Cardiac septum (tissue), 1 donor: ENCODE measurements at regions not wholly inside any gene's neighbourhood (a gene's known extent, or its start where the extent isn't known, plus 50 kb on each side); places are given as distances from the start of the nearest gene placed in this dataset.
A peak's percentile ranks its signal among the peaks of the same experiment; 100 is the strongest.

Experiments used
- DNase-seq: peaks from one replicate; pipeline ENCODE4 v3.0.0-alpha.2; 2020; ENCODE audit warnings: low spot score
- intact Hi-C: fragments of 100-400 bp; cut with DNase I; formaldehyde crosslinking; loops from one replicate; pipeline ENCODE4 v1.14.0; 2022
- donor health status: DM: no; HTN: no; CAD: no.

DNA sequence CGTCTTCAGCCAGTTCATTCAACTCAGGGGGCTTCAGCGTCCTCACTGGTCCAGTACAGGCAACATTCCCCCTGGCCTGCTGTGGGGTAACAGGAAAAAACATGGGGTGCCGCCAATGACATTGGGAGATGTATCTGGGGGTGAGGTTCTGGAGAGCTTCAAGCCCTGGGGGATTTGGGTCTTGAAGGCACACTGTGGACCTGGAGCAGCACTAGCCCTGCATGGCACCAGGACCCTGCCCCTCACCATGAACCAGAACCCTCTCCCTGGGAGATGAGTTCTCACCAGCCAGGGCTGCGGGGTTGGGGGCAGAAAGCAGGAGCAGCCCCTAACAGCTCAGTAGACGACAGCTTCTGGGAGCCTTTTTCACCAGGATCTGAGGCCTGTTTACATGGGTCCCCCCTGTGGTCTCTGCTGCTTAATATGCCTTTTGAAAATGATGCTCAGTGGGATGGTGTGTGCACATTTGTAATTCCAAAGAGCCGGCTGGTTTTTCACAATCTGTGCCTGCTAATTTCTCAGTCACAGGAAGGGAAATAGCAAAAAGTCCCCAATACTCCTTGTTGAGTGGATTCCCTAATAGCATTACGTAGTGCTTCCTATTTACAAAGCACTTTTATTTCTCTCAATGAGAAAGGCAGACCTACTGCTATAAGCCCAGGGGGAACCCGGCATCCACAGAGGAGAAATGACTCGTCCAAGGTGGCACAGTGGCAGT, 509.5 kb downstream of the RPS24 start:
- intact Hi-C loops = loop anchor here (10.0 kb wide), 3 partner anchors 92 to 212 kb away; no protein-coding TSS in a partner anchor

GRCh38 chr10:78543749-78544362, 510.2 kb downstream of the RPS24 start:
- DNase-seq = peak; percentile 79
- intact Hi-C loops = loop anchor here (10.0 kb wide), 3 partner anchors 91 to 211 kb away; no protein-coding TSS in a partner anchor

More for the DNA sequence above, 509.5 kb downstream of the RPS24 start:
- DNase-seq = no peak

GRCh38 chr10:78544423-78545090, 510.9 kb downstream of the RPS24 start:
- DNase-seq = no peak
- intact Hi-C loops = loop anchor here (10.0 kb wide), 3 partner anchors 90 to 210 kb away; no protein-coding TSS in a partner anchor

DNA sequence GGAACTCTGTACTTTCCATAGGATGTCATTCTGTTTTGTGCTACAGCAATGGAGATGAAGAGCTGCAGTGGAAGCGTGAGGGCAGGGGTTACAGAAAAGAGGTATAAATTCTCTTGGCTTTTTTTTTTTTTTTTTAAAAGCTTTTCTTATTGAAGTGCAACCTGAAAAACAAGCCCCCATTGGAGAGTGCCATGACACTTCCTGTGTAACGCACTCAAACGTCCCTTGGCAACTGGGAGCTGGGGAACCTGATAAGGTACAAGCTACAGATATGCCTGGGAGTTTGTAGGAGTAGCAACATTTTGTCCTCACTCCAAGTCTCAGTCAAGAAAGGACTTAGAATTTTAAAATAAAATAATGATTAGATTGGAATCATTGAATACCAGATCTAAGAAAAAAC, 512.1 kb downstream of the RPS24 start:
- intact Hi-C loops = loop anchor here (10.0 kb wide), 3 partner anchors 89 to 211 kb away; no protein-coding TSS in a partner anchor
- no peak for DNase-seq

DNA sequence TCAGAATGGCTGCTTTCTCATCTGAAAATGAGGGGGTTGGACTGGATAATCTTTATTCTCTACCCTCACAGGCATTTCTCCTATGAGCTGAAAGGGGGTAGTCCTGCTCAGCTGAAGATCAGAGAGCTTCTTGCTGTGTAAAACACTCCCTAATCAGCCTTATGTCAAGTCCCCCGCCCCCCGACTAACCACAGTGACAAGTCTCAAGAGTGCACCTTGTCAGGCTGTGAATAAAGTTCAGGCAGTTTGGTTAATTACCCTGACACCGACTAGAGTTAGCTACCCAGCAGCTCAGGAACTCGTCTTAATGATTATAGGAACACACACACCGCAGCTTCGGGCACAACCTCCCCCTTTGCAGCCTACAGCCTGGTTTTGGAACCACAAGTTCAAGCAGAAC, 513.7 kb downstream of the RPS24 start:
- no peak for DNase-seq
- intact Hi-C loops = loop anchor here (10.0 kb wide), 3 partner anchors 87 to 213 kb away; no protein-coding TSS in a partner anchor

DNA sequence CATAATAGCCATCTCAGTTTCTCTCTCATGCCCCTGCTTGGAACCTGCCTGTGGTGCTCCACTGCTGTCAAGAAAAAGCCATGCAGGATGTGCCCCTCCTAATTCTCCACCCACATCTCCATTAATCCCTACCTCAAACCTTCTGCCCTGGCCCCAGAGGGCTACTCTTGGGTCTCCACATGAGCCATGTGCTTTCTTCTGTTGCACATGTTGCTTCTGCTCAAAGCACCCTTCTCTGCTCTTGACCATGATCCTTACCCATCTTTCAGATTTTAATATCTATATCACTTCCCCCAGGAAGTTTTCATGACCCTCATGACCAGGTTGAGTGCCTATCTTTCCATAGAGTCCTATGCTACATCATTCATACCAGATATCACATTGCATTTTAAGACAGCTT, 514.2 kb downstream of the RPS24 start:
- no peak for DNase-seq
- intact Hi-C loops = loop anchor here (10.0 kb wide), 3 partner anchors 87 to 213 kb away; no protein-coding TSS in a partner anchor

GRCh38 chr10:78548369-78548768, 514.7 kb downstream of the RPS24 start:
- no peak for DNase-seq
- intact Hi-C loops = loop anchor here (10.0 kb wide), 3 partner anchors 86 to 214 kb away; no protein-coding TSS in a partner anchor

- no peak for DNase-seq
- intact Hi-C loops = loop anchor here (10.0 kb wide), 3 partner anchors 85 to 215 kb away; no protein-coding TSS in a partner anchor
Observed at GRCh38 chr10:78549140-78549935, 515.7 kb downstream of the RPS24 start.

GRCh38 chr10:78550090-78550489, 516.4 kb downstream of the RPS24 start:
- intact Hi-C loops = no loop called here
- no peak for DNase-seq

DNA sequence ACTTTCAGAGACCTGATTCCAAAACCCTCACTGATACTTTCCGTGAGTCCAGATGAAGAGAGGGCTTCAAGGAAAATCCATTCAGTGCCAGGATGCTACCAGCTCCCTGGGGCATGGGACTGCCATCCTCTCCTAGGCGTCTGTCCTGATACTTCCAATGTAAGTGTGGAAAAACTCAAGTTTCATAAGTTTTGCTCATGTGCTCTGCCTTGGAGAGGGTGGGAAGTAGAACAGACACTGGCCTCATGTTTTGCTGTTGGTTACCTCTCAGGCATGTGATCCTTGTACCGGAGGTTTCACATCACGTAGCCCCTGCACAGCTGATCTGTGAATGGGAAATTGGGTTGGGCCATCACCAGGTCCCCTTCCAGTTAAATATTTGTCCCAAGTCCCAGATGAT, 517.1 kb downstream of the RPS24 start:
- intact Hi-C loops = no loop called here
- no peak for DNase-seq

DNA sequence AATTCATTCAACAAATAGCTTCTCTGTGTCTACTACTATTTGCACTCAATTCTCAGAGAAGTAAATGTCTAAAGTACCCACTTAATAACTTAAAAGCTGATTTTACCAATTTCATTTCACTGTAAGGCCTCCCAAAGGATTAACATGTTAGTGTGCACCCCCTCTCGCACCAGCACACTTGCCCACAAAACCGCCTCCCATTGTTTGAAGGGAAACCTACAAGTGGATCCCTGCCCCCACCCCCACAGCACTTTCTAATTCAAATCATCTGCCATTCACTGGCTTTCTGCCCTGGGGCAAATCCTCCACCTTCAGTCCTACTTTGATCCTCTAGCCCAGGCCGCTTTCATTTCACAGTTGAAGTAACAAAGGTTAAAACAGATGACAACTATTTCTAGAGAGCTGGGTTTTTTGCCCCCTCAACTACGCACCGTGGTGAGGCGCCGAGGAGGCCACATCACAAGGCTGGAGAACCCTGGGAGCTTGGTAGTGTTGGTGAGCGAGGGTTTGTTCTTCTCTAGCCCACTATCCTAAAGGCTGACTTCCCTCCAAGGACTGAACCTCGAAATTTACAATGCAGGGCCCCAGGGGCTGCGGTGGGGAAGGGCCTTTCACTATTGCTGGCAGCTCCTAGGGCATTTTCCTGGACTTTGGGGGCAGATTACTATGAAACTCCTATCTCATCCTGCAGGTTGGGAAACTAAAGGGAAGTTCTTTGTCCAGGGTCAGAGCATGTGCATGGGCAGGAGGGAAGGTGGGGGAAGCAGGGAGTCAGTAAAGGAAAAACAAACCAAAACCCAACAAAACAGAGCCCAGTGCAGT, 517.4 kb upstream of the ZMIZ1 start:
- intact Hi-C loops = no loop called here
- no peak for DNase-seq

DNA sequence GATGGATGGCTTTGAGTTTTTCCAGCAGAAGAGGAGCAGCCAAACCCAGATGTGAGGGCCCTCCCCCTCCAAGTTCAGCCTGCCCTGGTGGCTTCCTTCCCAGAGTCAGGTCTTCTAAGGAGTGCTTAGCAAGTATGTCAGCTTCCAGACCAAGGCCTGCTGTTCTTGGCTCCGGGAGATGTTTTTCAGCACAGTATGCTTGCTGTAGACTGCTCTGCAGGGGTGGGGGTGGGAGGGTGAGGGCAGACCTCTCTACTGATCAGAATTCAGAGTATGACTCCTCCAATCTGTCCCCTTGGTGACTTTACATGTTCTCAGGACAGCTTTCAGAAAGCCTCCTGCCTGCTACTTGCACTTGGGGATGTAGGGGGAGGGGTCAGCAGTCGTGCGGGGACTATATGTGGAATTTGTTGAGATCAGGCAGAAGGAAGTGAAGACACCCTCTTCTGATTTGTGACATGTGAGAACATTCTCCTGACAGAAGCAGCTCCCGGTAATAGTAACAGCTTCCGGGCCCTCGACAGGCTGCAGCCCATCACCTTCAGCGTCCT, 516.4 kb upstream of the ZMIZ1 start:
- intact Hi-C loops = no loop called here
- no peak for DNase-seq

- DNase-seq = no peak
- intact Hi-C loops = no loop called here
Observed at GRCh38 chr10:78553792-78554191, 515.0 kb upstream of the ZMIZ1 start.

- DNase-seq = no peak
- intact Hi-C loops = no loop called here
Observed at GRCh38 chr10:78555128-78555527, 513.6 kb upstream of the ZMIZ1 start.

DNA sequence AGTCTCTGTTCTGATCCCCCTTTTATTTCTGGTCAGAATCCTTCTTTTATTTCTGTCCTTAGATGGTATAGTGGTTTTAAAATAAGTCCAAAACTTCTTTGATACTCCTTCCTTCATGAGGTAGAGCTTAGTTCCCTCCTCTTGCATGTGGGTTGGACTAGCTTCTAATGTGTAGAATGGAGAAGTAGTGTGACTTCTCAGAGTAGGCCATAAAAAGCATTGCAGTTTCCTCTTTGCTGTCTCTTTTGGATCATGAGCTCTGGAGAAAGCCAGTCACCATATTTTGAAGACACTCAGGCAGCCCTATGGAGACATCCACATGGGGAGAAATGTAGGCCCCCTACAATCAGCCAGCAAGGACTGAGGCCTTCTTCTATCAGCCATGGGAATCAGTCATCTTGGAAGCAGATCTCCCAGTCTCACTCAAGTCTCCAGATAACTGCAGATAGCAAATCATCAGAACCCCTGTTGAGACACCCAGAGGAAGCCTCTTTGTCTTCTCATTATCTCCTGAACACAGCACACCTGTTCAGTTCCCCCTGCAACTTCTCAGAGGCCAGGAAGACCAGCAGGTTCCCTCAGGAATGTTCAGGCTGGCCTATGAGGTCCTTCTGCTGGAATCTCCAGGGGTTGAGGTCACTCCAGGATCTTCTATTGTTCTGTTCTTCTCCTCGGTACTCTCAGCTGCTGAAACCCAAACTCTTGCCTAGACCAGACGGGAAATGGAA, 511.9 kb upstream of the ZMIZ1 start:
- DNase-seq = no peak
- intact Hi-C loops = no loop called here

GRCh38 chr10:78557433-78557925, 511.3 kb upstream of the ZMIZ1 start:
- DNase-seq = no peak
- intact Hi-C loops = no loop called here

DNA sequence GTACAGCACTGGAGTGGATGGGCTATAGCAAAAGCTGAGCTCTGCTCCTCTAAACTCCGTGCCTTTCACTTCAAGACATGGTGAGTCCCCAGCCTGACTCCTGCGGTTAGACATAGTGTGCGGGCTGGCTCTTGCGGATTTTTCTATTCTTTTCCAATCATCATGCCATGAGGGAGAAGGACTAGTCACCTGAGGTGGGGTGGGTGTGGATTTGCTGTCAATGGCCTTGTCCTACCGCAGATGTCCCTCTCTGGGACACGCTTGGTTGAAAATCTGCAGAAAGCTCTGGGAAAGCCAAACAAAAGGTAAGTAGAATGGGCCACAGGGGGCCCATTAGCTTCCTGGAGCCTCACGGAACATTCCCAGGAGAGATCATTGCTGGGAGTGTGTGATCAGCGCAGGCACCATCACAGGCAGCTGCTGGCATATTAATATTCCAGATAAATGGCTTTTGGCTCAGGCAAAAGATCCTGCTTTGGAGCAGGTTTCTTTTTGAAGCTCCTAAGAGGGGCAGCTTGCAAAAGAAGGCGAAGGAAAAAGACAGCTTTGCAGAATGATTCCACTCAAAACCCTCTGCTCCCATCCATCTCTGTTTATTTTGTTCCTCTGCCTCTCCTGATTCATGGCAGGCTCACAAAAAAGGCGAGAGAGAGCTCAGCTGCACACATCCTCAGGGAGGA, 509.0 kb upstream of the ZMIZ1 start:
- intact Hi-C loops = no loop called here

More for the DNA sequence above, 509.0 kb upstream of the ZMIZ1 start:
- DNase-seq = no peak
